ENCODE measurements at regions not wholly inside any gene's neighbourhood (a gene's known extent, or its start where the extent isn't known, plus 50 kb on each side); places are given as distances from the start of the nearest gene placed in this dataset.
"Not testable (repeated sequence)": the region's sequence is repeated elsewhere in the genome, so short reads cannot be mapped to it uniquely, and the experiment has no call there.

GRCh38 chr9:40322730-40323129 is 805.8 kb downstream of the FOXD4L6 start:
- not testable (repeated sequence) for TF ChIP-seq POLR2A, CTCF, EP300 (IDR thresholded peaks at IDR 0.05)
